ENCODE measurements at regions not wholly inside any gene's neighbourhood (a gene's known extent, or its start where the extent isn't known, plus 50 kb on each side); places are given as distances from the start of the nearest gene placed in this dataset.

- TF ChIP-seq, protein P1, sequence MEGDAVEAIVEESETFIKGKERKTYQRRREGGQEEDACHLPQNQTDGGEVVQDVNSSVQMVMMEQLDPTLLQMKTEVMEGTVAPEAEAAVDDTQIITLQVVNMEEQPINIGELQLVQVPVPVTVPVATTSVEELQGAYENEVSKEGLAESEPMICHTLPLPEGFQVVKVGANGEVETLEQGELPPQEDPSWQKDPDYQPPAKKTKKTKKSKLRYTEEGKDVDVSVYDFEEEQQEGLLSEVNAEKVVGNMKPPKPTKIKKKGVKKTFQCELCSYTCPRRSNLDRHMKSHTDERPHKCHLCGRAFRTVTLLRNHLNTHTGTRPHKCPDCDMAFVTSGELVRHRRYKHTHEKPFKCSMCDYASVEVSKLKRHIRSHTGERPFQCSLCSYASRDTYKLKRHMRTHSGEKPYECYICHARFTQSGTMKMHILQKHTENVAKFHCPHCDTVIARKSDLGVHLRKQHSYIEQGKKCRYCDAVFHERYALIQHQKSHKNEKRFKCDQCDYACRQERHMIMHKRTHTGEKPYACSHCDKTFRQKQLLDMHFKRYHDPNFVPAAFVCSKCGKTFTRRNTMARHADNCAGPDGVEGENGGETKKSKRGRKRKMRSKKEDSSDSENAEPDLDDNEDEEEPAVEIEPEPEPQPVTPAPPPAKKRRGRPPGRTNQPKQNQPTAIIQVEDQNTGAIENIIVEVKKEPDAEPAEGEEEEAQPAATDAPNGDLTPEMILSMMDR (CRISPR knock-in tag; IDR thresholded peaks at IDR 0.05): no peak
- TF ChIP-seq EP300 (IDR thresholded peaks at IDR 0.05; ENCODE audit: low read depth in 2 of 2, low read length in 2 of 2): no peak
- TF ChIP-seq EP300 (CRISPR knock-in tag; IDR thresholded peaks at IDR 0.05; ENCODE audit: borderline replicate concordance): no peak
- TF ChIP-seq SAFB2 (CRISPR knock-in tag; IDR thresholded peaks at IDR 0.05; ENCODE audit: borderline replicate concordance, low read depth): no peak
- TF ChIP-seq JUNB (CRISPR knock-in tag; IDR thresholded peaks at IDR 0.05; ENCODE audit: borderline replicate concordance): no peak
- TF ChIP-seq HOXA7 (CRISPR knock-in tag; IDR thresholded peaks at IDR 0.05): no peak
- TF ChIP-seq NR1H2 (CRISPR knock-in tag; IDR thresholded peaks at IDR 0.05; ENCODE audit: borderline replicate concordance, low read depth): no peak
- TF ChIP-seq, protein P2, sequence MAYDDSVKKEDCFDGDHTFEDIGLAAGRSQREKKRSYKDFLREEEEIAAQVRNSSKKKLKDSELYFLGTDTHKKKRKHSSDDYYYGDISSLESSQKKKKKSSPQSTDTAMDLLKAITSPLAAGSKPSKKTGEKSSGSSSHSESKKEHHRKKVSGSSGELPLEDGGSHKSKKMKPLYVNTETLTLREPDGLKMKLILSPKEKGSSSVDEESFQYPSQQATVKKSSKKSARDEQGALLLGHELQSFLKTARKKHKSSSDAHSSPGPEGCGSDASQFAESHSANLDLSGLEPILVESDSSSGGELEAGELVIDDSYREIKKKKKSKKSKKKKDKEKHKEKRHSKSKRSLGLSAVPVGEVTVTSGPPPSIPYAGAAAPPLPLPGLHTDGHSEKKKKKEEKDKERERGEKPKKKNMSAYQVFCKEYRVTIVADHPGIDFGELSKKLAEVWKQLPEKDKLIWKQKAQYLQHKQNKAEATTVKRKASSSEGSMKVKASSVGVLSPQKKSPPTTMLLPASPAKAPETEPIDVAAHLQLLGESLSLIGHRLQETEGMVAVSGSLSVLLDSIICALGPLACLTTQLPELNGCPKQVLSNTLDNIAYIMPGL (CRISPR knock-in tag; IDR thresholded peaks at IDR 0.05; ENCODE audit: borderline replicate concordance in 1 of 2, low read depth in 1 of 2): no peak
Observed at GRCh38 chr12:24500421-24500820, 448.5 kb downstream of the BCAT1 start.

Measured in HepG2 (cell line).